GM12878 (cell line): ENCODE measurements at regions not wholly inside any gene's neighbourhood (a gene's known extent, or its start where the extent isn't known, plus 50 kb on each side); places are given as distances from the start of the nearest gene placed in this dataset.

Experiments used
- CHD4 ChIP-seq: fragments of 200-600 bp; sonication (generic); IDR thresholded peaks from 2 replicates; pipeline ENCODE4 v1.6.1; 2016; ENCODE audit warnings: mild to moderate bottlenecking
- HSF1 ChIP-seq: fragments of 150-350 bp; IDR thresholded peaks from 2 replicates; pipeline ENCODE4 v1.6.1; 2014; ENCODE audit warnings: mild to moderate bottlenecking, low read depth, low read length
- MYC ChIP-seq: IDR thresholded peaks from 2 replicates; pipeline ENCODE4 v1.6.1; 2011; ENCODE audit warnings: mild to moderate bottlenecking, low read length, moderate library complexity, inconsistent platforms; ENCODE audit not compliant: insufficient read depth, insufficient replicate concordance, insufficient read length, severe bottlenecking
- TF ChIP-seq, protein P1 (sequence below), 3 experiments: IDR thresholded peaks in 2 of 3; conservative IDR thresholded peaks in 1 of 3; 2 replicates each; pipeline ENCODE4 v1.5.1; 2011; ENCODE audit warnings: low read depth in 3 of 3, low read length in 3 of 3, mild to moderate bottlenecking in 3 of 3, control low read depth in 2 of 3, moderate library complexity in 2 of 3, inconsistent platforms in 1 of 3, mixed read lengths in 1 of 3; ENCODE audit not compliant: control insufficient read depth in 2 of 3, insufficient read depth in 1 of 3; ENCODE audit errors: extremely low read depth in 1 of 3

GRCh38 chr3:190959077-190959476 is 96.6 kb upstream of the GMNC start:
- no peak for TF ChIP-seq MYC
- TF ChIP-seq, protein P1, sequence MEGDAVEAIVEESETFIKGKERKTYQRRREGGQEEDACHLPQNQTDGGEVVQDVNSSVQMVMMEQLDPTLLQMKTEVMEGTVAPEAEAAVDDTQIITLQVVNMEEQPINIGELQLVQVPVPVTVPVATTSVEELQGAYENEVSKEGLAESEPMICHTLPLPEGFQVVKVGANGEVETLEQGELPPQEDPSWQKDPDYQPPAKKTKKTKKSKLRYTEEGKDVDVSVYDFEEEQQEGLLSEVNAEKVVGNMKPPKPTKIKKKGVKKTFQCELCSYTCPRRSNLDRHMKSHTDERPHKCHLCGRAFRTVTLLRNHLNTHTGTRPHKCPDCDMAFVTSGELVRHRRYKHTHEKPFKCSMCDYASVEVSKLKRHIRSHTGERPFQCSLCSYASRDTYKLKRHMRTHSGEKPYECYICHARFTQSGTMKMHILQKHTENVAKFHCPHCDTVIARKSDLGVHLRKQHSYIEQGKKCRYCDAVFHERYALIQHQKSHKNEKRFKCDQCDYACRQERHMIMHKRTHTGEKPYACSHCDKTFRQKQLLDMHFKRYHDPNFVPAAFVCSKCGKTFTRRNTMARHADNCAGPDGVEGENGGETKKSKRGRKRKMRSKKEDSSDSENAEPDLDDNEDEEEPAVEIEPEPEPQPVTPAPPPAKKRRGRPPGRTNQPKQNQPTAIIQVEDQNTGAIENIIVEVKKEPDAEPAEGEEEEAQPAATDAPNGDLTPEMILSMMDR (IDR thresholded peaks at IDR 0.05 in 2 of 3, conservative IDR thresholded peaks at IDR 0.05 in 1 of 3; ENCODE audit: control insufficient read depth in 2 of 3, extremely low read depth in 1 of 3, insufficient read depth in 1 of 3, low read depth in 3 of 3, low read length in 3 of 3), result no peak
- no peak for TF ChIP-seq CHD4
- no peak for TF ChIP-seq HSF1
